GM19452 (cell line): ENCODE measurements at regions not wholly inside any gene's neighbourhood (a gene's known extent, or its start where the extent isn't known, plus 50 kb on each side); places are given as distances from the start of the nearest gene placed in this dataset.

Experiments
- ATAC-seq: cut with Tn5 transposase; IDR thresholded peaks from one replicate; pipeline ENCODE4 v1.9.1; 2021; ENCODE audit not compliant: unreplicated experiment

GRCh38 chr7:113487925-113488731, 369.8 kb upstream of the SMIM30 start:
- ATAC-seq: no peak

- ATAC-seq: no peak
Observed at GRCh38 chr7:113486548-113486947, 368.2 kb upstream of the SMIM30 start.

- ATAC-seq: no peak
Observed at GRCh38 chr7:113483657-113484056, 365.3 kb upstream of the SMIM30 start.

- no peak for ATAC-seq
Observed at GRCh38 chr7:113480537-113480936, 362.2 kb upstream of the SMIM30 start.

DNA sequence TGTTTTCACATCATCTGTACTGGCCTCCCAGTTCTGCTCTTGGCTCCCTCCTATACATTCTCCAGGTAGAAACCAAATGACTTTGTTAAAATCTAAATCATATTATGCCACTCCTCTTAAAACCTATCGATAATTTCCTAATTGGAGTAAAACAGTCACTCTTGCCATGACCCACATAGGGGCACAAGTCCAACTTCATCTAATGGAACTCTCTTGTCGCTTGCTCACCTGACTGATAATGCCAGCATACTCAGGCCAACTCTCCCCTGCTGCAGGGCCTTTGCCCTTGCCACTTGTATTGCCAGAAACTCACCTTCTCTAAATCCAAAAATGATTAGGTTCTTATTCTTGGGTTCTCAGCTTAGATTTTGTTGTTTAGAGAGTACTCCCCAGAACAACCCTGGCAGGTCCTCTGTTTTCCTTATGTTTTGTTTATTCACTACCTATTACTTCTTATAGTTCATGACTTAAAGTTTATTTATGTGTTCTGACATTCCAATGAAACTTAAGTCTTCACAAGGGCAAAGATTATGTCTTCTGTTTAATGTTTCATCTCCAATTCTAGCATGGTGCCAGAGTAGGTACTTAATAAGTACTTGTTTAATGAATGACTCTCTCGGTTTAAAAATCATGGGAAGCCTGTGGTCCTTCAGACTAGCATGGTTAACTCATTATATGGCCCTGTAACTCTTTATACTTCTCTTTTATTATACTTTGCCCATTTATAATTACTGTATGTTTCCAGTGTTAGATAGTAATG, 345.9 kb upstream of the SMIM30 start:
- ATAC-seq: no peak

DNA sequence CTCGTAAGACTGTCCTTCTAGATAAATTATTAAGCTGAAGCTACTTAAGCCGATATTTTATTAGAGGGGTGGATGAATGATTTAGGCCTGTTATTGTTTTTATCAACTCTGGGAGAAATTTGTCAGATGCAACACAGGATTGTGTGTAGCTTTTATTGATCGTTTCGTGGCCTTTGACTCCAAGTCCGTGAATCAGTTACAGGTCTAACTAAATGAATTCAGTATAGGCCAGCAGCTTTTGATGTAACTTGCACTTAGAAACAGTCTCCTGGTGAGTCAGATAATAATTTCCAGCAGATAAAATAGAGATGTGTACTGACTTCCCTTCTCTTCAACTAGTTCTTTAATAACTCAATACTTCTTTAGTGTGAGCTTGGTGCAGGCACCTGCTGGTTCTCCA, 341.7 kb upstream of the SMIM30 start:
- no peak for ATAC-seq

GRCh38 chr7:113456533-113456932, 338.2 kb upstream of the SMIM30 start:
- ATAC-seq: no peak

DNA sequence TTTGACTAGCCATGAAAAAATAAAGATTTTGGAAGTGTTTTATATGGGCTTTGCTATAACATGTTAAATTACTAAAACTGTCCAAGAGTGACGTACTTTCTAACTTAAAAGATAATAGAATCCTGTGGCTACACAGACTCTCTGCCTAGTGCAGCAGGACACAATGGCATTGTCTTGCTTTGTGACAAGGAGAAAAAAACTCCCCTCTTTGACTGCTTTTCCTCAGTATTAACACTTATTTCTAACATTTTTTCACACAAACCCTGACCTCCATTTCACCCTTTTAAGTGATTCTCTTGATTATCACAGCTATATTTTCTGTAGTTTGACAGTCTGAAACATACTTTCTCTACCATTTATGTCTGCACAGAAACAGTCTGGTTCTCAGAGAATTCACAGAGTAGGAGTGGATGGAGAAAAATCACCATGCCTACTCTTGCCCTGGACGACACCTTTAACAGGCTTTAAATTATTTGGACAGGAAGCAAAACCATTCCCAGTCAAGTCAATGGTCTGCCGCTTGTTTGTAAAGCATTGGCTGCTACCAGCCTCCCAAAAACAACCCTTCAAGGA, 336.3 kb upstream of the SMIM30 start:
- ATAC-seq: no peak

DNA sequence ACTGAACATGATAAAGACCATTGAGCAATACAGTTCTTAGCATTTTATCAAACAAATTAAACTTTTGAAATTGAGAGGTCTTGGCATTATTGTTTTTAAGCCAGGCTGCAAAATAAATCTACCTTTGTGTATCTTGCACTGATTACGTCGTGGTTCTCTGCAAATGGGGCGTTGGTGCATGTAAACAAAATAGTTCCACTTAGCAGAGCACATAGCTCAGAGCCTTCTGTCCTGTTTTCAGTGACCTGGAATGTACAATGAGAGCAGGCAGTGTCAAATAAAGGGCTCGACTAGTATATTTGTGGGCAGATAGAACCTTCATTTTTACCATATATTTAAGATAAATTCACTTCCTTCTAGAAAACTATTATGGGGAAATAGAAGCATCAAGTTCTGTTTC, 333.9 kb upstream of the SMIM30 start:
- ATAC-seq: no peak

GRCh38 chr7:113446791-113447190, 328.4 kb upstream of the SMIM30 start:
- no peak for ATAC-seq

DNA sequence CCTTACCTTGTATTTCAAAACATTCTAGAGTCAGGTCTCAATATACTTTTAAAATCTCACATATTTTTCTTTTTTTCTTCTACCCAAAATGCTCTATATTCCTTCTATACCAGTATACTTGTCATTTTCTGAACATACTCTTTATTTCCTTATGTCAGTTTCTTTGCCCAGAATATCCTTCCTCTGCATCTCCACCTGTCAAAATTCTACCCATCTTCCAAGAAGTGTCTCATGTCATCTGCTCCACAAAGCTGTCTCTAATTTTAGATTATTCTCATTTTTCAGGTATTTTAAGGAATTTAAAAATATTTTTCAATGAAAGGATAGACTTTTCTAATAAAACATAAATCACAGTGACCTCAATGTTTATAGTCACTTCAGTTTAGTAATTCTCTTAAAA, 328.0 kb upstream of the SMIM30 start:
- ATAC-seq: no peak

DNA sequence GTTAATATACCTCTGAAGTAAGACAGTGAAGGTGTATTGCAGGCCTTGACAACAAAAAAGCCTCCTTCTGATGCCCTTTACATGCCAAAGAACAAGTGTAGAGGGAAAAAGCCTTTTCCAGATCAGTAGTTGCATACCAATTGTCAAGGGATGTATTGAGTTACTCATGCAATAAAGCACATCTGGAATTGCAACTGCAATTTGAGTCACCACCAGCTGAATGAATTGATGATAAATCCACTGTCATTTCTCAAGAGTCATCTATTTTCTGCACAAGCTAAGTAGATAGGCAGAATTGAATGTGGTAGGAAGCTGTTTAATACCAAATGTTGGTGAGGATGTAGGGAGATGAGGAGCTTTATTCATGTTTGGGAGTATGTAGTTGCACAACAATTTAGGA, 325.9 kb upstream of the SMIM30 start:
- ATAC-seq: no peak

GRCh38 chr7:113440173-113440572, 321.8 kb upstream of the SMIM30 start:
- ATAC-seq: no peak

- no peak for ATAC-seq
Observed at GRCh38 chr7:113431406-113431805, 313.1 kb upstream of the SMIM30 start.

DNA sequence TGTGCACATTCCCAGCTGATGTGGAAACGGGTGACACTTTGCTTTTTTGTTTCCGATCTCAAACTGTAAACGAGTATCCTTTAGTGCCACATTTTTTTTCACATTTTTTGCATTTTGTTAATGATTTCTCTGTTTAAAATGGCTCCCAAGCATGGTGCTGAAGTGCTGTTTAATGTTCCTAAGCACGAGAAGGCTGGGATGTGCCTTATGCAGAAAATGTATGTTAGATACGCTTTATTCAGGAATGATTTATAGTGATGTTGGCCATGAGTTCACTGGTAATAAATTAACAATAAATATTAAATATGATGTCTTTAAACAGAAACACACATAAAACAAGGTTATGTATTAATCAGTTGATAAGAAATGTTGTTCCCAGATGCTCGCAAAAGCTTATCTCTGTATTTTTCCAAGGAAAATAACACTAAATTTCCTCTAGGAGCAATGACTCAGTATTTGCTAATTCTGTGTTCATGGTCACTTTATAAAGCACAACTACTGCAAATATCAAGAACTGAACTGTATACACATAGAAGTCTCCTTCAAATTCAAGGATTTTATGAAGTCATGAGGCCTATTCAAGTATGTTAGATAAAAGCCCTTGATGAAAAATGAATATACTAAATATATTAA, 305.9 kb upstream of the SMIM30 start:
- ATAC-seq: no peak

- peak; percentile 100 for ATAC-seq
Observed at GRCh38 chr7:113421696-113422330, 303.5 kb upstream of the SMIM30 start.

DNA sequence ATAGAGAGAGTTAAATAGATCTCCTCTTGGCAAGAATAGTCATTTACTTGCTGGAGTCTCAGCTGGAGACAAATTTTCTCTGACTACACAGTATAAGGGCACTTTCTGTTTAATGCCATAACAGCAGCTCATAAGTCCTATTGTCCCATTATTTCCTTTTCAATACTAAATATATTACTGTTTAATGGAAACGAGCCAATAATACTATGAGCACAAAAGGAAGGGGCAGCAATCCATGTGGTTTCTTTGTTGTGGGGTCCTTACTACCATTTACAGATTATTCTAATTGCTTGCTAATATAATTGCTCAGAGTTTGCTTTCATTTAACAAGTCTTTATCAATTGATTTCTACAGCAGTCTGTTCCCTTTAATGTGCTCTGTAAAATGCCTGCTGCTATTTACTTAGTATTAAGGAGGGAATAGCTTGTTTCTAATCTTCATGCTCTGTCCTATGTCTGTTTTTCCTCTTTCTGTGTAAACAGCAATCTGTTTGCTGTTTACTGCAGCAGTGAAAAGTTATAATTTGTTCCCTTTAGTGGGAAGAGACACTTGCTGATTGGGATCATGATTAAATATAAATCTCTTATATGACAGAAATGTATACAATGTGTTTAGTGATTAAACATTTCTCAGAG, 296.2 kb upstream of the SMIM30 start:
- no peak for ATAC-seq

DNA sequence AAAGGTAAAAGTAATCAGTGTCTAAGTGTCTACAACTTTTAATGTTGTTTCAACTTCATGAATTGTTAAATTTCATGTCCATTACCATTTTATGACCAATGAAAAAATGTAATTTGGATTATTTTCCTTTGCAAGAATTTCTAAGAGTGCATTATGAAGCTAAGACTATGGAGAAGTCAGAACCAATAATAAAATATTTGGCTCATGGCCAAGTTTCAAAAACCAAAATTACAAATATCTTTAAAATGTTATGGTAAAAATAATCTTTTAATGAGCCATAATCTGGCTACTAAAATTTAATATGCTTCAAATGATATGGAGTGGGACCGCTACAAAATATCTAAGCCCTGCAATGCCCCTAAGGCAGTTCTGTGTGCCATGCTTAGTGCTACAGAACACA, 294.1 kb upstream of the SMIM30 start:
- ATAC-seq: no peak

DNA sequence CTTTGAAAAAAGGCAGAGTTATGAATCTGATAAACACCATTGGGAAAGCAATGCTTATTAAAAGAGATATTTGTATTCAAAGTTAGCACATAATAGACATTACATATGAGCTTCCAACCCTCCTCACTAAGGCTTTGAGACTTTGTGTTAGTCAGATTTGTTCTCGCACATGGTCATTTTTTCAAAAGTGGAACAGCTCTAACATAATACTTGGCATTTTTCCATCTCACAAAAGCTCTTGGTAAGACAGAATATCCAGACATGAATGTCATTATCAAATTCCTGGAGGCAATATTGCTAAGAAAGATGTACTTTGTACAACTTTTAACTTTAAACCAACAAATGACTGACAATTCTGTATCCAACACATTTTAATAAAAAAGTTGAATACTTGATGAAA, 292.4 kb upstream of the SMIM30 start:
- no peak for ATAC-seq

DNA sequence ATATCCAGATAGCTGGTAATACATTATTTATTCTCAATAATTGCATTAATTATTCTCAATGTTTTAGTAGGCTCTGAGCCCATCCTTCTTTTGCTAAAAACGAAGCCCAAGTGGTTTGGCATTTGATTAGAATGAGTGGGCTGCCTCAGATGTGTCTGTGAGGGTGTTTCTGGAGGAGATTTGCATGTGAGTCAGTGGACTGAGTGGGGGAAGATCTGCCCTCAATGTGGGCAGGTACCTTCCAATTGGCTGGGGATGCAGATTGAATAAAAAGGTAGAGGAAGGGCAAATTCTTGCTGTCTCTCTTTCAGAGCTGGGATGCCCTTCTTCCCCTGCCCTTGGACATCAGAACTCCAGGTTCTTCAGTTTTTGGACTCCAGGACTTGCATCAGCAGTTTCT, 290.6 kb upstream of the SMIM30 start:
- no peak for ATAC-seq
